H1 (cell line): ENCODE measurements at regions not wholly inside any gene's neighbourhood (a gene's known extent, or its start where the extent isn't known, plus 50 kb on each side); places are given as distances from the start of the nearest gene placed in this dataset.

Experiments used
- ATF2 ChIP-seq: IDR thresholded peaks from 2 replicates; pipeline ENCODE4 v1.6.1; 2012; ENCODE audit warnings: low read length, inconsistent platforms
- CEBPB ChIP-seq: IDR thresholded peaks from 2 replicates; pipeline ENCODE4 v1.6.1; 2012; ENCODE audit warnings: low read depth, low read length
- CREB1 ChIP-seq: IDR thresholded peaks from 2 replicates; pipeline ENCODE4 v1.6.1; 2012; ENCODE audit warnings: inconsistent platforms
- MAFK ChIP-seq: IDR thresholded peaks from 2 replicates; pipeline ENCODE4 v1.6.1; 2012; ENCODE audit warnings: low read depth, mild to moderate bottlenecking, improper control_type of control experiment, low read length
- TEAD4 ChIP-seq: IDR thresholded peaks from 2 replicates; pipeline ENCODE4 v1.6.1; 2012; ENCODE audit warnings: low read depth, low read length, inconsistent platforms, mixed read lengths
- TF ChIP-seq, protein P1 (sequence below): IDR thresholded peaks from 2 replicates; pipeline ENCODE4 v1.6.1; 2011; ENCODE audit warnings: low read depth, mild to moderate bottlenecking, low read length; ENCODE audit not compliant: insufficient read depth

DNA sequence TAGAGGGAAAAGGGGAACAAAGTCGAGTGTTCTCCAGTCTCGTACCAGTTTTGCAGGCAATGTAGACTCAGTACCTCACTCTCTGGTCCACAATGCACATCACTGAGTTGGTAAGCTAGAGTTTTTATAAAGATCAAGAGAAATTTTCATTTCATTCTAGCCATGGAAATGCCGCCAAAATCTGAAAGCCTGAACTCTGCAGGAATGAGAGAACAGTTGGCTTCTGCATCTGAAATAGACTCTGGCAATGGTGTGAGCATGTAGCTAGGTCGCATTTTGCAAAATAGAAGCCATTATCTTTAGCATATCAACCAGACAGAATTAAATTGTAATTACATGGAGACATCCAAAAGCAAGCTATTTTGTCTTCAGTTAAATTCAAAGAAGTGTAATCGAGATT lies 381.0 kb downstream of the NOVA1 start (continued):
- TF ChIP-seq ATF2 (no peak), CEBPB (no peak), TEAD4 (no peak), MAFK (no peak), CREB1 (no peak)
- TF ChIP-seq, protein P1, sequence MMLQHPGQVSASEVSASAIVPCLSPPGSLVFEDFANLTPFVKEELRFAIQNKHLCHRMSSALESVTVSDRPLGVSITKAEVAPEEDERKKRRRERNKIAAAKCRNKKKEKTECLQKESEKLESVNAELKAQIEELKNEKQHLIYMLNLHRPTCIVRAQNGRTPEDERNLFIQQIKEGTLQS: no peak
- TF ChIP-seq, all 59 proteins: peak for 0
